Activated CD8-positive, alpha-beta memory T cell treated with anti-CD3 and anti-CD28 coated beads, Interleukin-2, amount 50 U/mL, for 1 hour (primary cell): ENCODE measurements at regions not wholly inside any gene's neighbourhood (a gene's known extent, or its start where the extent isn't known, plus 50 kb on each side); places are given as distances from the start of the nearest gene placed in this dataset.

Experiments
- DNase-seq: peaks from one replicate; pipeline ENCODE4 v3.0.0-alpha.2; 2020; ENCODE audit errors: extremely low read depth

GRCh38 chr19:31979362-31979761 lies 366.0 kb upstream of the ZNF507 start:
- no peak for DNase-seq

- DNase-seq: no peak
Measured at GRCh38 chr19:31979949-31980670, 365.3 kb upstream of the ZNF507 start.

- DNase-seq: no peak
Measured at GRCh38 chr19:31980796-31981195, 364.6 kb upstream of the ZNF507 start.

- no peak for DNase-seq
Measured at GRCh38 chr19:31981545-31981944, 363.9 kb upstream of the ZNF507 start.

GRCh38 chr19:31983647-31984046 lies 361.8 kb upstream of the ZNF507 start:
- DNase-seq: no peak

GRCh38 chr19:31985001-31985605 lies 360.3 kb upstream of the ZNF507 start:
- DNase-seq: no peak

- DNase-seq: no peak
Measured at GRCh38 chr19:31986951-31987350, 358.5 kb upstream of the ZNF507 start.

GRCh38 chr19:31988256-31988655 lies 357.2 kb upstream of the ZNF507 start:
- DNase-seq: no peak

GRCh38 chr19:31991984-31992655 lies 353.3 kb upstream of the ZNF507 start:
- DNase-seq: no peak

- DNase-seq: no peak
Measured at GRCh38 chr19:31992750-31993149, 352.7 kb upstream of the ZNF507 start.

- DNase-seq: no peak
Measured at GRCh38 chr19:31995546-31995945, 349.9 kb upstream of the ZNF507 start.

GRCh38 chr19:32010071-32010470 lies 335.3 kb upstream of the ZNF507 start:
- no peak for DNase-seq

GRCh38 chr19:32012206-32012605 lies 333.2 kb upstream of the ZNF507 start:
- no peak for DNase-seq

- DNase-seq: no peak
Measured at GRCh38 chr19:32012886-32013631, 332.4 kb upstream of the ZNF507 start.

GRCh38 chr19:32017176-32017953 lies 328.0 kb upstream of the ZNF507 start:
- no peak for DNase-seq

GRCh38 chr19:32018014-32018413 lies 327.4 kb upstream of the ZNF507 start:
- no peak for DNase-seq

- DNase-seq: no peak
Measured at GRCh38 chr19:32020538-32020937, 324.9 kb upstream of the ZNF507 start.

- no peak for DNase-seq
Measured at GRCh38 chr19:32022044-32022640, 323.3 kb upstream of the ZNF507 start.

GRCh38 chr19:32022731-32023563 lies 322.5 kb upstream of the ZNF507 start:
- no peak for DNase-seq

- no peak for DNase-seq
Measured at GRCh38 chr19:32023564-32023832, 321.9 kb upstream of the ZNF507 start.

- DNase-seq: no peak
Measured at GRCh38 chr19:32029235-32029634, 316.2 kb upstream of the ZNF507 start.
